GM19328 (cell line): ENCODE measurements at regions not wholly inside any gene's neighbourhood (a gene's known extent, or its start where the extent isn't known, plus 50 kb on each side); places are given as distances from the start of the nearest gene placed in this dataset.

Experiments used
- ATAC-seq: cut with Tn5 transposase; IDR thresholded peaks from one replicate; pipeline ENCODE4 v1.9.1; 2021; ENCODE audit warnings: mild to moderate bottlenecking, moderate library complexity; ENCODE audit not compliant: unreplicated experiment

DNA sequence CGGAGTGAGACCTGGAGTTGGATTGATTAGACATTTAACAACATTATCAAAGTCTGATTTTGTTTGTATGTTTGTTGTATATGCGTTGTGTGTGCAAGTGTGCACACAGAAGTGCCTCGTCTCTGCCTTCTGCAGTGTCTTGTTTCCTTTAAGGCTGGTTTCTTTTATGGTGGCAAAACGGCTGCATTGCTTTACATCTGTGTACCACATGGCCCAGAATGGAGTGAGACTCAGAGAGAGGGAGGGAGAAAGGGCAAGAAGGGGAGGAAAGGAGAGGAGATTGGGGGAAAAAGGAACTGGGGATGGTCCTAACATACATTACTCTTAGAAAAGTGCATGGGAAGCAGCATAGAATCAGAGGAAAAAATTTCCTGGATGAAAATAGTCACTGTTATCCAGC lies 99.7 kb upstream of the WLS start:
- no peak for ATAC-seq

DNA sequence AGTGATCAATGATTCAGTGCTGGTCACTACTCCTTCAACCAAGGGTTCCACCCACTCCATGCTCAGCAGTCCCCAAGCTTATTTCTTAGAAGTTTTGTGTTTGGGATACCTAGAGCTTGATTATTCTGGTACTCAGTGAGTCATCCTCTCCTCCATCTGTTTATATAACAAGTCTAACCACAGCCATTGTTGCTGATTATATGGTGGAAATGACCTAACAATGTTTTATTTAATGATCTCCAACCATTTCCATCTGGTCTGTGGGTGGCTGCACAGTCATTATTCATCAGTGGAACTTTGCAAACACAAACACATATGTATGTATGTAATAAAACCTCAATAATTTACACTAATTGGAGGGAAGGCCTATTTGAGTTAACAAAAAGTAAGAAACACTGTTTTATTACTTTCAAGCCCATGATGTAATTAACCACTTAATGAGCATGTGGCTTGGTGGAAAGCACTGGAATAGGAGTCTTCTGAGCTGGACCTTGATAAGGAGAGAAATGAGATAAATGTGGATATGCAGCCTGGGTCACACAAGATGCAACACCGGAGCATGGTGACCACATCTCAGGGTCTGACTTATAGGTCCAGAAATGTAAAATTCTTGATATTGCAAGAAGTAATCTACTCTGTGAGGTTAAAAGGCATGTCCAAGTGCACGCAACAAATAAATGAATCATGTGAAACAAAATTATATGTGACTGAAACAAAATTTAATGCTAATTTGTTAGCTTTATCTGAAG lies 99.0 kb upstream of the WLS start:
- no peak for ATAC-seq

DNA sequence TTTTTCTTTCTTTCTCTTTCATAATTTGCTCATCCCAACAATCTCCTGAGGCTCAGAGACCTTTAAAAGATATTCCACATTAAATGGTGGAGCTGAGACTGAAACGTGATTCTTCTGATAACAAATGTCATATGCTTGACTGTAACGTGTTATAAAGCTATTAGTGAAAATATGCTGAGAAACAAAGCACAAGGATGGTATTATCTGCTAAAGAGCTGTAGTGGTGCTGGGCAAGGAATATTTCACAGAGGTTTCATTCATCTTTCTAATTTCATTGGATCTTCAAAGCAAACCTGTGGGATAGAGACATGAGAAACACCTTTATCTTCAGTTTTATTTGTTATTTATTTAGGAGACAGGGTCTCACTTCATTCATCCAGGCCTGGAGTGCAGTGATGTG lies 98.1 kb upstream of the WLS start:
- ATAC-seq: no peak

DNA sequence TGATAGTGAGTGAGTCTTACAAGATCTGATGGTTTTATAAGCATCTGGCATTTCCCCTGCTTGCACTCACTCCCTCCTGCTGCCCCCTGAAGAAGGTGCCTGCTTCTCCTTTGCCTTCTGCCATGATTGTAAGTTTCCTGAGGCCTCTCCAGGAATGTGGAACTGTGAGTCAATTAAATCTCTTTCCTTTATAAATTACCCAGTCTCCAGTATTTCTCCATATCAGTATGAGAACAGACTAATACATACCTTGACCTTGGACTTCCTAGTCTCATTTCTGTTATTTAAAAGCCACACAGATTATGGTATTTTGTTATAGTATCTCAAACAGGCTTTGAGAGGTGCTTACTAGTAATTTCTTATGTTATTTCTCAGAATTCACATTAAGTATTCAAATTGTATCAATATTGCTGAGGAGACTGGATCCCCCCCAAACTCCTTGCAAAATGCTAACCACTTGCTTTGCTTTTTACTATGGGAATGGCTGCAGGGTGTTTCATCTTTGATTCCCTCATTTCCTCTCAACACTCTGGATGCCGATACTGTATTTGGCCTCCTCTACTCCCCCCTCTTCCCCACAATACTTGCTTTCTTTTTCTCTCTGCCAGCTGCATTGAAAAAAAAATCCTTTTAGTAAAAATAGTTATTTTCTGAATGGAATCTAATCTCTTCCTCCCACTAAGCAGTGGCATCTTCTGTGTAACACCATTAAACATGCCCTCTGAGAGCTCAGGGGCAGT lies 96.9 kb upstream of the WLS start:
- ATAC-seq: no peak

DNA sequence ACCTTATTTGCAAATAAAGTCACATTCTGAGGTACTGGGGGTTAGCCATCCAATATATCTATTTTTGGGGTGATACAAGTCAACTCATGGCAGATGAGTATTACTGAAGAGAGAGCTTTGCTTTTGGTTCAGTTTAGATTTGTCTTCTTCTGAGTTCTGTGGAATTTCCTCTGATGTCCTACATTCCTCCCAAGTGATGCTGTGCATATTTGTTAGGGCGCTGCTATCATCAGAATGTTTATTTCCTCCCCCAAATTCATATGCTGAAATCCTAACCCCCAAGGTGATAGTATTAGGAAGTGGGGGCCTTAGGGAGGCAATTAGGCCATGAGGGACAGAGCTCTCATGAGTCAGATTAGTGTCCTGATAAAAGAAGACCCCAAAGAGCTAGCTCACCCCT lies 96.2 kb upstream of the WLS start:
- ATAC-seq: no peak

DNA sequence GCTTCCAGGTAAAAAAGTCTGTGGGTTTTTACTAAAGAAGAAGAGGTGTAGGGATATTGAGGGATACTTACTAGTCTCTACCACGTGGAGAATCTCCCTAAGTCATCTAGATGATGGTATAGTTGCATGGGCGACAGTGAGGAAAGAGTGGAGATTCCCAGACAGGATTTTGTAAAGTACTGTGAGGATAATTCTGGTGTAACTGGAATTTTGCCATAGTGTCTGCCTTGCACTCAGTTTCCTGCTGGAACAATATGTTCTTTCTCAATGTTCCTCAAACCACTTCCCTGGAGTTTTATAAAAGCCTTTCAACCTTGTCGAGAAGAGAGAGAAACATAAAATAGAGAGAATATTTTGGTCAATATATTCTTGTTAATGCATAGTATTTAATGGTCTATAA lies 95.1 kb upstream of the WLS start:
- ATAC-seq: no peak

DNA sequence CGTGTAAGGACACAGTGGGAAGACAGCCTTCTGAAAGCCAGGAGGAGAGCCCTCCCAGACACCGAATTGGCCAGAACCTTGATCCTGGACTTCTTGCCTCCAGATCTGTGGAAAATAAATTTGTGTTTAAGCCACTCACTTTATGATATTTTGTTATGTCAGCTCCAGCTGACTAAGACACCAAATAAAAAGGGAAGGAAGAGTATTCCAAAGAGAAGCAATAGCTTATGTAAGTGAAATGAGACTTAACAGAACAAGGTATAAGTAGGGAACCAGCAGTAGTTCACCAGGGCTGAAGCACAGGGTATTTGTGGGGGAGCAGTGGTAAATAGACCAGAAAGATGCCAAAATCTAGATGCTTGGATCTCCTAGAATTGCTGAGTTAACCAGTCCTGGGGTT lies 94.2 kb upstream of the WLS start:
- no peak for ATAC-seq

DNA sequence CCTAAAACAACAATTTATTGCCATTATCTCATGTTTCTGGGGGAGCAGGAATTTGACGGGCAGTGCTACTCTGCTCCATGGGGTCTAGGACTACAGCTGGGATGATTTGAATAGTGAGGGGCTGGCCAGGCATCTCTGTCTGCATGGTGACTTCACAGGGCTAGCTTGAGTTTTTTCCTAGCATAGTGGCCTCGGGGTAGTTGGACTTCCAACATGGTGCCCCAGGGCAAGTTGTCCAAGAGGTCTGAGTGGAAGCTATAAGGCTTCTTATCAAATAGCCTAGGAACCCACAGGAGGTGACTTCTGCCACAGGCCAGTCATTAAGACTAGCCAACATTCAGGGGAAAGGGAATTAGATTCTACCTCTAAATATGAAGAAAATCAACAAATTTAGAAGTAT lies 92.0 kb upstream of the WLS start:
- no peak for ATAC-seq

DNA sequence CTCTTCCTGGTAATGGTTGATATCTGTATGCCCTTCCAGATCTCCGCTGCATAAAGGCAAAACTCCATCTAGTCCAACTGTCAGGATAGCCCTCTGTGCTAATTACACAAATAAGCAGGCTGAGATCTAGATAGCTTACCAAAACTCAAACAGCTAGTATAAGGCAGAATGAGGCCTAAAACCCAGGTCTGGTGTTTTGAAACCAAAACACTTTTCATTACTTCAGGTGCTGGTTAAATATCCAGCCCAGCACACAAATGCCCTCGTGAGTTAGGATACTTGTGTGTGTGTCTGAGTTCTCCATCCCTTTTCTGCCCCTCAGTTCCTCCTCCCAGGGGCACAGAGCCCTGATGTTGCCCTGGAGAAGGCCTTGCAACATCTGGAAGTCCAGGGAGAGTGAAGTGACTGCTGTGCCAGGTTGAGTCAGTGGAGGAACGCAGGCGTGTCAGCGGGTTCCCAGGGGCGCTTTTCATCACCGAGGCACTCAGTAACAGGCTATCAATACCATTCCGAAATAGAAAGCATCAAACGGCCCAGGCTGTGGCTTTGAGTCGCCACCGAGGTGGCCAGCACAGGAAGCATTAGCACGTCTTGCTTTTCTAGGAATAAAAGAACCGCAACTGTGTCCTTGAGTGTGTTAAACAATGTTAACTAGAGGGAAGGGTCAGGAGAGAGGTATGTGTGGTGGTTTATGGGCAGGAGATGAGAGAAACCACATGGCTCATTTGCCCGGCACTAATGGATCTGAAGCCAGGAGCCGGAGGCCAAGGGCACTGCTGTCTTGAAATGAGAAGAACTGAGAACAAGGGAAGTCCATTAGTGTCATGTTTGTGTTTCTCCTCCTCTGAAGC lies 90.7 kb upstream of the WLS start:
- no peak for ATAC-seq

DNA sequence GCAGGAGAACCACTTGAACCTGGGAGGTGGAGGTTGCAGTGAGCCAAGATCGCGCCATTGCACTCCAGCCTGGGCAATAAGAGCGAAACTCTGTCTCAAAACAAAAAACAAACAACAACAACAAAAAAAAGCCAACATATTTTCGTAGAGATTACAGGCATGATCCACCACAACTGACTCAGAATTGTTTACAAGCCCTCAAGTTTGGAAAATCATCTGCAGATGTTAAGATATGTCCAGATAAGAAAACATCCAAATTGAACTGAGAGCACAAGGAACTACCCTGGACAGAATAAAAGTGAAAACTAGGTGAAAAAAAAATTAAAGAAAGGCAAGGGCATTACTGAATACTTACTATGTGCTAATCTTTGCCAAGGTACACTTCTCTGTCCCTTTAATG lies 89.8 kb upstream of the WLS start:
- no peak for ATAC-seq

DNA sequence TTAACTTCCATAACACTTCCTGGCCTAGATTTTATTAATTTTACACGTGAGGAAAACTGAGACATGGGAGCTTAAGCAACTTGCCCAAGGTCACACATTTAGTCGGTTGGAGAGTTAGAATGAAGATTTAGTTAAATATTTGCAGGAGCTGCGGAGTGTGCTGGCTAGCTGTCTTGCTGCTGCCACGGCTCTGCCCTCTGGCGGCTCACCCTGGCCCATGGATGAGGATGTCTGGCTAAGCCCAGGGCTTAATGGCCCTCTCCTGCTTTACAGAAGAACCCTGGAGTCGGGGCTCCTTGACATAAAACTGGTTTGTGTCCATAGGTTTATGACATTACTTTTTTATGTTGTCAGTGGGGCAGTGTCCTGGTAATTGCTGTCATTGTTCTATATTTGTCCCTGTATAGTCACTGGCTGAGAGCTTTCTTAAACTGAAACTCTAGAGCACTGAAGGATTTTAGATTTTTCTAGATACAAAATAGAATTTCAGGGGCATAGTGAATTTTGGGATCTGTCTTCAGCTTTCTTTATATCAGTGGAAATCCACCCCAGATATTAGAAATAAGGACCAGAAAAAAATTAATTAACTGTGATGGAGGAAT lies 88.9 kb upstream of the WLS start:
- no peak for ATAC-seq

DNA sequence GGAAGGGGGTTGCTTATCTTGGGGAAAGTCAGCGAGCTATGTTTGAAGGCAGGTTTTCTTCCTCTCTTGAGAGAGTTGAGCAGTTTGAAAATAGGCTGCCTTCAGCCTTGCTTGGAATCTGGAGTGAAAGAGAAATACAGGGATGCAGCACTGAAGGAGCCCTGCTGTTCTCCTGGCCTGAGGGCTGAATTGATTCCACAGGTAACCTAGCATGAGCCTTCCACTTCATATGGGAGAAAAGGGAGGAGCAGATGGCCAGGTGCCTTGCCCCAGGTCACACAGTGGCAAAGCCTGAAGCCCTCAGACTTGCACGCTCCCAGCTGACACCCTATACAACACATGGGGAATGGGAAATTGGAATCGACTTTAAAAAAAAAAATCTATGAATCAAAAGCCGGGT lies 88.0 kb upstream of the WLS start:
- ATAC-seq: no peak

DNA sequence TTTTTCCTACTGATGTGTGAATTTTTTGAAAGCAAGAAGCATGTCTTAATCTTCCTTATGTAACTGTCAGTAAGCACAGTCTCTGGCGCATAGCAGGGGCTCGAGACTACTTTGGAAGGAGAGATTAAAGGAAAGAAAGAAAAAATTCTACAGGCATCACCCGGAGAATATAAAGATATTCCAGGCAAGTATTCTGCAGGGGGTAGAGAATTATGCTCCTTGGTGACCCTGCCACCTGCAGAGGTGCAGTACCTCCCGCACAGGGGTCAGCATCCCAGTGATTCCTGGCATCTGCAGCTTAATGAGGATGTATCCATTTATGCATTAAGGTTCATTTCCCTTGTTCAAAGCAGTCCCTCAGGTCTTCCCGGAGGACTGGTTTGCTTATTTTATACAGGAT lies 87.6 kb upstream of the WLS start:
- ATAC-seq: no peak

DNA sequence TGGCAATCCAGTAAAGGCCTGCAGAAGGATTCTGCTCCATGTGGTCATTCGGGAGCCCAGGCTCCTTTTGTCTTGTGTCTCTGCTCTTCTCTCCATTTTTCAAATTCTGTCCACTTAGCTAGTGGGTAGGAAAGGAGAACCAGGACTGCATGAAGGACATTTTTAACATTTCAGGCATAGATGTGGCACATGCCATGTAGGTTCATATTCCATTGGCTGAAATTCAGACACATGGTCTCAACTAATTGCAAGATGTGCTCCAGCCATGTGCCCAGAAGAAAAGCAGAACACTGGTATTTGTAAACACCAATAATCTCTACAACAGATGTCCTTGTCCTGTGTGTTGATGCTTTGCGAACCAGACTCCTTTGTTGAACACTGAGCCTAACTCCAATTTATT lies 85.2 kb upstream of the WLS start:
- ATAC-seq: no peak

DNA sequence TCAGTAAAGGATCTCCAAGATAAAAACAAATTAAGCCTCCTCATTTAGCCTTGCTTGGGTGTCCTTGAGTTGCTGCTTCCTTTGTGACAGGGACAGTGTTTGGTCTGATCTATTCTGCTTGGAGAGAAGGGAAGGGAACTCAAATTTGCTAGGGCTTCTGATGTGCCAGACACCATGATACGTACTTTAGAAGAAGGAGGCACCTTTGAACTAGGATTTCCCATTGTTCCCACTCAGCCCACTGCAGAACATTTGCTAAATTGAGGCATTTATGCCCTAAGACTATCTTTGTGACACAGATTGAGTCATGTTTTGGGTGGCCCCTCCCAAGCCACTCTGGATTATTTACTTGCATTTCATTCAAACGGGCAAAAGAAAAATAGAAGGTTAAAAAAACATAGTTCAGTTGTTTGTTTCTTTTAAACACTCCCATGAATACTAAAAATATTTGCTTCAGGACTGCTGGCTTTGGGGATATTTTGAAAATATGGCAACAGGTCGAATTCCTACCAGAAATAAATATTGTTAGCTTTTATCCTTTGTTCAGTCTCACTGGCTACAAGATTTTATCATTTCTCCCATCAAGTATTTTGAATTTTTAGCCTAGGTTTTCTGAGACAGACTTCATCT lies 81.9 kb upstream of the WLS start:
- no peak for ATAC-seq

DNA sequence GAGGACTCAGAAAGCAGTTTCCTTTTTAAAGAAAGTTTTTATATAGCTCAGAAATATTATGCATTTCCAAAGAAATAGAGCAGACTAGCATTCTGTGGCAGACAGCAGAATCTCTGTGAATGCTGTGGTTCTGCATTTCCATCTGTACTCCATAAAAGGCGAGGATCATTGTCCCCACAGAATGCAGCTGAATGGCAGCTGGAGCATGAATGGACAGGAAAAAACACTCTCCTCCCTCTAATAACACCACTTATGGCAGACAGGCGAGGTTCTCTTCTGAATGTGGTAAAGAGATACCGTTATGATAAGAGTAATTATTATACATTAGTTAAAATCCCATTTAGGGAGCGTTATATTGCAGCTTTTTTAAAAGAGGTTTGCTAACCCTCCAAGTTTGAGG lies 81.4 kb upstream of the WLS start:
- no peak for ATAC-seq

DNA sequence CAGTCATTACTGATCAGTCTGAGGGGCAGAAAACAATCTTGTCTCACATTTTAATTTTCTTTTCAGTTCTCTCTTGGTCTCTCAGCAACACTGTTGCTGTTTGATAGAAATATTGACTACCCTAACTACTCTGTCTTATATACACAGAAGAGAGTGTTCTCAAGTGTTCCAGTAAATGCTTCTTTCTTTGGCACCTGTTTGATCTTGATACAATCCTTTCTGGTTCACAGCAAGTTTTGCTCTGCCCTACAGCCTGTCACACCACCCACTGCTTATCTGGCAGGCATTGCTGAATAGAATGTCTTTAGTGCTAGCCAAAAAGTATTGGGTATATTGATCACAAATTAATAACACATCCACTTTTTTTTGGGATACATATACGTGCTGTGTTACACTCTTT lies 75.7 kb upstream of the WLS start:
- no peak for ATAC-seq

DNA sequence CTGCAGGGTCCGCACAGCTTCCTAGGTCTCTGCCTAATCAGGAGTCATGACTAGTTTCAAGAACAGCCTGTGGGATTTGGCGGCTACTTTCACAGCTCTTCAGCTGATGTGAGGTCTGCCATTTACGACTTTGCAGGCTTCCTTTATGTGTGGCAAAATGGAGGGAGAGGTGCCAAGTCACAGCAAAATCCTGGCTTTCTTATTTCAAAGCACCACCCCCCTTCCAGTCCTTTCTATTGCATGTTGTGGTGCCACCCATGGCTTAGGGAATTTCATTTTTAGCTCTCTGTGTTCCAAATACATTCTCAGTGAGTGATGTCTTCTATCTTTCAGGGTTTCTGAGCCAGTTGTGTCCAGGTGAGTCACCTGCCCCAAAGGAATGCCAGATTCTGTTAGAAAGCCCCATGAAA lies 75.1 kb upstream of the WLS start:
- ATAC-seq: no peak

DNA sequence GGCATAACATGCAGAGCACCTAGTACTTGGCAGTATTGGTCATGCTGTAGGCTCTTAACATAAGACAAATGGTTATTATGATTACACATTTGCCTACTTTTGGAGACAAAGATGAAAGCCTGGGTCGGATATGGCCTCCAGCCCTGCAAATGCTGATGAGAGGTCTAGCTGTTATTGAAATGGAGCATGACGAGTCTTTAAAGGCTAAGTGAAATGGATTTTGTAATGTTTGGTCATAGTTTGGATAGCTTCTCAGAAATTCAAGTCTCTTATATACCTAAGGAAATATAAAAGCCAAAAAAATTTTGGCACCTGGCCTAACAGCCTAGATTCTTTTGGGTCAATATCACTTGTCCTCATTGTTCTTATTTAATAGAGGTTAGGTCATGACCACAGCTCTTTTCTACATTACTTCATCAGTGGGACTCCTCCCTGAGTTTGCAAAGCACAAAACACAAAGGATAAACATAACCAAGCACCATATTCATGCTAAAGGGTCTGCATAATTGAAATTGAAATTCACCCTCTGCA lies 69.2 kb upstream of the WLS start:
- no peak for ATAC-seq

DNA sequence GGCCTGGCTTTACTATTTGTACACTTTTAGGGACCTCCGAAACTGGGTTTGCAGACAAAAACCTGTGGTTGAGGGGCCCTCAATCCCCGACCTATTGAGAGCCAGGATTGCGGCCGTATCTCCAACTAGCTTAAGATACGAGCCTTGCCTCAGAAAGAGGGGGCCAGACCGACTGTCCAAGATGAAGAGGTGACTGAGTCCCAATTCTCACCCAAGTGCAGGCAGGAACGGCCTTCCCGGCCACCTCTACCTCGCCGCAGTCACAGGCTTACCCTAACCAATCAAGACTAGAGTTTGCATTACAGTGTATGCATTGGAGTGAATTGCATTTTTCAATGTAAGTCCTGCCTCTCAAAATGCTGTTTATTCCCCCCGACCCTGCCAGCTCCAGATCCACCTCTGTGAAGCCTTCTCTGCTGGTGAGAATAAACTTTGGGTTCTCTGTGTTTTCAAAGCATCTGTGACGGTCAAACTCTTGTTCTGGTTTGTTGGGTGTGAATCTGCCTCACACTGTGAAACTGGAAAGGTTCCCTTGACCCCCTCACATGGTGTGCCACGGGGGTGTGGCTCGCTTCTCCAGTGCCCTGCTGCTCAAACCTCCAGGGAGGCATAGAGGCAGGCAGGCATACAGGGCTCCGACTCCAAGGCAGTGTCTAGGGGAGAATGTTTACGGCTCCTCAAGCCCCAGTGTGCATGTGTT lies 62.2 kb upstream of the WLS start:
- ATAC-seq: no peak
